H1 (cell line): ENCODE measurements at regions not wholly inside any gene's neighbourhood (a gene's known extent, or its start where the extent isn't known, plus 50 kb on each side); places are given as distances from the start of the nearest gene placed in this dataset.

ENCODE experiments used
- CTCF ChIA-PET: fragments of 300-600 bp; sonication (Branson Sonifier 250); formaldehyde crosslinking; loops from one replicate; lab custom pipeline; 2021; ENCODE audit not compliant: partially characterized antibody; lab: Charles Lee
- POLR2A ChIA-PET: fragments of 300-600 bp; sonication (Branson Sonifier 250); formaldehyde crosslinking; loops from one replicate; lab custom pipeline; 2021; ENCODE audit warnings: inconsistent platforms; ENCODE audit not compliant: partially characterized antibody; lab: Charles Lee
- DNase-seq, 2 experiments: peaks; one replicate each; pipeline versions ENCODE4 v3.0.0 to v3.0.0-alpha.2; 2010 to 2022; ENCODE audit warnings: low spot score in 2 of 2, low read depth in 1 of 2, mixed read lengths in 1 of 2
- FAIRE-seq: peaks from 2 replicates; lab custom pipeline; 2011; peaks lifted over from hg19 to GRCh38; lab: Jason Lieb, UNC
- H2AFZ ChIP-seq: 2 replicates; pipeline ENCODE4 v1.8.1; 2012; ENCODE audit warnings: low read length, inconsistent platforms
- H2AK5ac ChIP-seq: 2 replicates; pipeline ENCODE4 v1.6.1; 2013; ENCODE audit warnings: low read depth, low read length
- H2BK120ac ChIP-seq: replicated peaks from 2 replicates; pipeline ENCODE3; 2013; ENCODE audit warnings: low read depth, low read length, inconsistent platforms
- H2BK12ac ChIP-seq: 2 replicates; pipeline ENCODE4 v1.6.1; 2013; ENCODE audit warnings: low read depth, low read length
- H2BK15ac ChIP-seq: 2 replicates; pipeline ENCODE4 v1.6.1; 2013; ENCODE audit warnings: low read length
- H2BK20ac ChIP-seq: 2 replicates; pipeline ENCODE4 v1.6.1; 2013; ENCODE audit warnings: low read length
- H2BK5ac ChIP-seq: 2 replicates; pipeline ENCODE4 v1.6.1; 2013; ENCODE audit warnings: low read depth, low read length
- H3K14ac ChIP-seq: 2 replicates; pipeline ENCODE4 v1.6.1; 2013; ENCODE audit warnings: inconsistent platforms; ENCODE audit not compliant: insufficient read length
- H3K18ac ChIP-seq: 2 replicates; pipeline ENCODE4 v1.6.1; 2013; ENCODE audit warnings: low read length; ENCODE audit errors: extremely low read depth
- H3K23ac ChIP-seq: 2 replicates; pipeline ENCODE4 v1.6.1; 2013; ENCODE audit warnings: inconsistent platforms; ENCODE audit not compliant: insufficient read length
- H3K23me2 ChIP-seq: 2 replicates; pipeline ENCODE4 v1.6.1; 2013; ENCODE audit warnings: low read depth, low read length
- H3K27ac ChIP-seq: 2 replicates; pipeline ENCODE4 v1.6.1; 2011; ENCODE audit warnings: low read depth, low read length, inconsistent platforms
- H3K27me3 ChIP-seq, 4 experiments: replicated peaks in 1 of 4; 1 replicate in 1 of 4; 2 replicates in 3 of 4; pipeline versions ENCODE4 v1.6.1 to v1.8.1; 2011 to 2013; ENCODE audit warnings: low read length in 3 of 4, mild to moderate bottlenecking in 3 of 4, inconsistent platforms in 2 of 4, mixed read lengths in 2 of 4, moderate library complexity in 1 of 4; ENCODE audit not compliant: control insufficient read depth in 3 of 4, insufficient read depth in 3 of 4; ENCODE audit errors: extremely low read depth in 1 of 4
- H3K36me3 ChIP-seq, 4 experiments: 2 replicates each; pipeline versions ENCODE4 v1.6.1 to v1.8.1; 2011 to 2013; ENCODE audit warnings: mild to moderate bottlenecking in 4 of 4, low read length in 3 of 4, moderate library complexity in 2 of 4, control low read depth in 1 of 4, inconsistent platforms in 1 of 4; ENCODE audit not compliant: insufficient read depth in 4 of 4, control insufficient read depth in 2 of 4
- H3K4ac ChIP-seq: replicated peaks from 2 replicates; pipeline ENCODE3; 2013; ENCODE audit warnings: low read length, low read depth, mixed read lengths, inconsistent platforms; ENCODE audit not compliant: insufficient read length
- H3K4me1 ChIP-seq, 4 experiments: replicated peaks in 1 of 4; 1 replicate in 1 of 4; 2 replicates in 3 of 4; pipeline versions ENCODE4 v1.6.1 to v1.8.1; 2011 to 2013; ENCODE audit warnings: low read length in 3 of 4, inconsistent platforms in 2 of 4, mixed read lengths in 1 of 4; ENCODE audit not compliant: insufficient read depth in 4 of 4, control insufficient read depth in 3 of 4
- H3K4me2 ChIP-seq, 2 experiments: 2 replicates each; pipeline versions ENCODE4 v1.6.1 to v1.8.1; 2011 to 2013; ENCODE audit warnings: low read depth in 2 of 2, low read length in 2 of 2, control low read depth in 1 of 2, inconsistent platforms in 1 of 2, mild to moderate bottlenecking in 1 of 2; ENCODE audit not compliant: insufficient read depth in 1 of 2
- H3K4me3 ChIP-seq, 4 experiments: fragments of 200-600, 300-600 bp in 1 of 4; sonication (generic), shearing (Covaris generic), sonication (Bioruptor Twin) in 1 of 4; 2 replicates each; pipeline versions ENCODE4 v1.5.1 to v1.8.1; 2011 to 2016; ENCODE audit warnings: low read length in 4 of 4, low read depth in 3 of 4, control low read depth in 2 of 4, inconsistent platforms in 2 of 4, mild to moderate bottlenecking in 2 of 4, mixed read lengths in 1 of 4, moderate library complexity in 1 of 4; ENCODE audit not compliant: insufficient read depth in 2 of 4; ENCODE audit errors: extremely low read depth in 1 of 4
- H3K56ac ChIP-seq: replicated peaks from 2 replicates; pipeline ENCODE3; 2013; ENCODE audit warnings: low read depth, mild to moderate bottlenecking, mixed read lengths, low read length, inconsistent platforms; ENCODE audit not compliant: insufficient read length
- H3K79me1 ChIP-seq: 2 replicates; pipeline ENCODE4 v1.6.1; 2013; ENCODE audit warnings: low read depth, low read length, control low read depth
- H3K79me2 ChIP-seq, 2 experiments: 2 replicates each; pipeline versions ENCODE4 v1.6.1 to v1.8.1; 2012 to 2013; ENCODE audit warnings: low read length in 2 of 2, mild to moderate bottlenecking in 2 of 2, inconsistent platforms in 1 of 2; ENCODE audit not compliant: insufficient read depth in 2 of 2, control insufficient read depth in 1 of 2
- H3K9ac ChIP-seq, 4 experiments: replicated peaks in 1 of 4; 1 replicate in 1 of 4; 2 replicates in 3 of 4; pipeline versions ENCODE4 v1.6.1 to v1.8.1; 2011 to 2013; ENCODE audit warnings: low read depth in 3 of 4, low read length in 3 of 4, control low read depth in 2 of 4, mild to moderate bottlenecking in 2 of 4, moderate library complexity in 2 of 4, inconsistent platforms in 1 of 4; ENCODE audit errors: extremely low read depth in 1 of 4
- H3K9me3 ChIP-seq, 2 experiments: 2 replicates each; pipeline versions ENCODE4 v1.6.1 to v1.8.1; 2012 to 2013; ENCODE audit warnings: mild to moderate bottlenecking in 2 of 2, moderate library complexity in 2 of 2, control low read depth in 1 of 2, inconsistent platforms in 1 of 2, low read depth in 1 of 2, low read length in 1 of 2, mixed read lengths in 1 of 2; ENCODE audit not compliant: insufficient read depth in 2 of 2
- H4K20me1 ChIP-seq, 2 experiments: replicated peaks in 1 of 2; 2 replicates each; pipeline versions ENCODE3 to v1.8.1; 2011 to 2013; ENCODE audit warnings: inconsistent platforms in 2 of 2, low read length in 2 of 2, mild to moderate bottlenecking in 1 of 2; ENCODE audit not compliant: insufficient read depth in 2 of 2, control insufficient read depth in 1 of 2
- H4K5ac ChIP-seq: 2 replicates; pipeline ENCODE4 v1.6.1; 2013; ENCODE audit warnings: low read length, low read depth, mixed read lengths, inconsistent platforms; ENCODE audit not compliant: insufficient read length
- H4K8ac ChIP-seq: 2 replicates; pipeline ENCODE4 v1.8.0; 2013; ENCODE audit warnings: mild to moderate bottlenecking, moderate library complexity, low read length, inconsistent platforms; ENCODE audit not compliant: insufficient read depth; ENCODE audit errors: extremely low read depth
- H4K91ac ChIP-seq: replicated peaks from 2 replicates; pipeline ENCODE3; 2013; ENCODE audit warnings: low read length, mixed read lengths, inconsistent platforms; ENCODE audit not compliant: insufficient read length
- BRCA1 ChIP-seq: IDR thresholded peaks from 2 replicates; pipeline ENCODE4 v1.6.1; 2012; ENCODE audit warnings: low read depth, low read length, improper control_type of control experiment
- CHD1 ChIP-seq: IDR thresholded peaks from 2 replicates; pipeline ENCODE4 v1.6.1; 2012; ENCODE audit warnings: low read depth, low read length, improper control_type of control experiment
- CHD2 ChIP-seq: IDR thresholded peaks from 2 replicates; pipeline ENCODE4 v1.6.1; 2012; ENCODE audit warnings: low read length, improper control_type of control experiment
- GTF2F1 ChIP-seq: IDR thresholded peaks from 2 replicates; pipeline ENCODE4 v1.6.1; 2012; ENCODE audit warnings: low read depth, low read length, improper control_type of control experiment, borderline replicate concordance
- HDAC2 ChIP-seq, 2 experiments: fragments of 300-600 bp in 1 of 2; sonication (generic) in 1 of 2; IDR thresholded peaks; 2 replicates each; pipeline ENCODE4 v1.6.1; 2011 to 2012; ENCODE audit warnings: low read depth in 2 of 2, low read length in 2 of 2, mild to moderate bottlenecking in 2 of 2, moderate library complexity in 2 of 2, borderline replicate concordance in 1 of 2, inconsistent platforms in 1 of 2
- JUND ChIP-seq: IDR thresholded peaks from 2 replicates; pipeline ENCODE4 v1.6.1; 2011; ENCODE audit warnings: mild to moderate bottlenecking, improper control_type of control experiment, low read length
- SAP30 ChIP-seq: fragments of 300-600 bp; sonication (generic); IDR thresholded peaks from 2 replicates; pipeline ENCODE4 v1.7.1; 2012; ENCODE audit warnings: low read length, moderate library complexity, mild to moderate bottlenecking, inconsistent platforms; ENCODE audit not compliant: insufficient read depth, insufficient replicate concordance
- SIRT6 ChIP-seq: IDR thresholded peaks from one replicate; pipeline ENCODE4 v1.7.1; 2012; ENCODE audit warnings: low read length, inconsistent platforms
- SP1 ChIP-seq: IDR thresholded peaks from 2 replicates; pipeline ENCODE4 v1.6.1; 2011; ENCODE audit warnings: low read depth, low read length
- SRF ChIP-seq: IDR thresholded peaks from 2 replicates; pipeline ENCODE4 v1.6.1; 2011; ENCODE audit warnings: mild to moderate bottlenecking, low read depth, low read length, moderate library complexity
- TEAD4 ChIP-seq: IDR thresholded peaks from 2 replicates; pipeline ENCODE4 v1.6.1; 2012; ENCODE audit warnings: low read depth, low read length, inconsistent platforms, mixed read lengths
- ZNF274 ChIP-seq: IDR thresholded peaks from 2 replicates; pipeline ENCODE4 v1.7.0; 2012; ENCODE audit warnings: low read length, borderline replicate concordance; ENCODE audit errors: extremely low read depth
- WGBS, 2 experiments: shearing (Covaris generic) in 1 of 2; methylation state at CpG; one replicate each; pipeline versions ENCODE4 v1.1.6 to v1.1.7; 2013 to 2015; ENCODE audit warnings: low lambda C conversion rate in 2 of 2, mixed read lengths in 2 of 2, inconsistent platforms in 1 of 2, low coverage in 1 of 2, missing lambda C conversion rate in 1 of 2; ENCODE audit not compliant: insufficient replicate concordance in 2 of 2, insufficient coverage in 1 of 2, insufficient read length in 1 of 2; ENCODE audit errors: extremely low coverage in 1 of 2, missing lambda C conversion rate in 1 of 2; 5-methylcytosine and 5-hydroxymethylcytosine counted together
- TF ChIP-seq, protein P1 (sequence below): IDR thresholded peaks from 2 replicates; pipeline ENCODE4 v1.6.1; 2011; ENCODE audit warnings: low read depth, mild to moderate bottlenecking, low read length; ENCODE audit not compliant: insufficient read depth
- TF ChIP-seq, protein P2 (sequence below): IDR thresholded peaks from 2 replicates; pipeline ENCODE4 v1.6.1; 2012; ENCODE audit warnings: inconsistent platforms

DNA sequence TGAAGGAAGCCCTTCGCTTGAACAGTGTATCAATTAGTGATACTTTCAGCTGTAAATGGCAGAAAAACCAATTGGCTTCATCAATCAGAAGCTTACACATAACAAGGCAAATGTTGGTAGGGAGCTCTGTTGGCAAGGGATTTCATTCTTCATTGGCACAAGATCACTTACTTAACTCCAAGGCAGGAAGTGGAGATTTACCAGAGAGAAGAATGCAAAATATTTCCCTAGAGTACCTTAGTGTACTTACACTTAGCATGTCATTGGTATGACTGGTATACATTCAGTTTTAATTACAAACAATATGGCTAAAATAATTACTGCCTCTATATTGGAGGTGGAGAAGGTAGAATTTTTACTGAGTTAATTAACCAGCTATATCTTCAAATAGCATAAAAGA is 545.0 kb downstream of the GABRG1 start:
- Histone ChIP-seq H3K4ac (no peak overlapping the region), H2BK120ac (no peak overlapping the region), H2BK20ac (no peak overlapping the region), H3K27ac (no peak overlapping the region), H3K9ac (no peak overlapping the region), H3K4me2 (no peak overlapping the region), H2BK15ac (no peak overlapping the region), H4K8ac (no peak overlapping the region), H4K91ac (no peak overlapping the region), H3K9me3 (no peaks in the 10 kb centered on the region), H3K18ac (no peak overlapping the region), H2AFZ (no peak overlapping the region; the same call in 1 of the 2 replicates), H3K79me2 (no peaks in the 10 kb centered on the region), H3K27me3 (no peaks in the 10 kb centered on the region), H3K23me2 (no peaks in the 10 kb centered on the region), H2AK5ac (no peak overlapping the region), H2BK12ac (no peak overlapping the region), H4K20me1 (no peaks in the 10 kb centered on the region), H3K4me1 (no peaks in the 10 kb centered on the region), H3K56ac (no peak overlapping the region), H4K5ac (no peak overlapping the region), H3K4me3 (no peak overlapping the region), H3K79me1 (no peaks in the 10 kb centered on the region), H3K14ac (no peak overlapping the region), H3K23ac (no peak overlapping the region), H2BK5ac (no peak overlapping the region), H3K36me3 (no peaks in the 10 kb centered on the region)
- FAIRE-seq (no peak), DNase-seq (no peak)
- WGBS, 2 experiments: 94% methylated on average over 1 of the region's 1 CpG; no CpG with 5 or more reads in 1 of the 2 experiments
- ChIA-PET POLR2A (no interaction called here), CTCF (no interaction called here)
- TF ChIP-seq SIRT6: no peak
- no peak for TF ChIP-seq SAP30
- no peak for TF ChIP-seq TEAD4
- TF ChIP-seq, protein P1, sequence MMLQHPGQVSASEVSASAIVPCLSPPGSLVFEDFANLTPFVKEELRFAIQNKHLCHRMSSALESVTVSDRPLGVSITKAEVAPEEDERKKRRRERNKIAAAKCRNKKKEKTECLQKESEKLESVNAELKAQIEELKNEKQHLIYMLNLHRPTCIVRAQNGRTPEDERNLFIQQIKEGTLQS: no peak
- TF ChIP-seq SRF: no peak
- no peak for TF ChIP-seq JUND
- TF ChIP-seq, protein P2, sequence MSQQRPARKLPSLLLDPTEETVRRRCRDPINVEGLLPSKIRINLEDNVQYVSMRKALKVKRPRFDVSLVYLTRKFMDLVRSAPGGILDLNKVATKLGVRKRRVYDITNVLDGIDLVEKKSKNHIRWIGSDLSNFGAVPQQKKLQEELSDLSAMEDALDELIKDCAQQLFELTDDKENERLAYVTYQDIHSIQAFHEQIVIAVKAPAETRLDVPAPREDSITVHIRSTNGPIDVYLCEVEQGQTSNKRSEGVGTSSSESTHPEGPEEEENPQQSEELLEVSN: no peak
- no peak for TF ChIP-seq SP1
- TF ChIP-seq ZNF274: no peak
- no peak for TF ChIP-seq CHD2
- no peak for TF ChIP-seq GTF2F1
- TF ChIP-seq BRCA1: no peak
- no peak for TF ChIP-seq HDAC2 (IDR thresholded peaks at IDR 0.05; ENCODE audit: borderline replicate concordance in 1 of 2, low read depth in 2 of 2, low read length in 2 of 2)
- no peak for TF ChIP-seq CHD1
